ENCODE measurements at regions not wholly inside any gene's neighbourhood (a gene's known extent, or its start where the extent isn't known, plus 50 kb on each side); places are given as distances from the start of the nearest gene placed in this dataset.

GRCh38 chr3:178010306-178010705 lies 525.9 kb upstream of the KCNMB2 start:
- WGBS, 2 experiments (ENCODE audit: extremely low coverage in 1 of 2, insufficient coverage in 1 of 2, insufficient read length in 1 of 2, insufficient replicate concordance in 2 of 2, low coverage in 1 of 2, low lambda C conversion rate in 2 of 2, missing lambda C conversion rate in 1 of 2) = 94% methylated on average over 2 of the region's 2 CpGs; no CpG with 5 or more reads in 1 of the 2 experiments
- H2AFZ ChIP-seq (ENCODE audit: low read length) = no peak overlapping the region
- TF ChIP-seq MAFK (IDR thresholded peaks at IDR 0.05; ENCODE audit: low read depth, low read length) = no peak
- no peak for TF ChIP-seq GABPA (IDR thresholded peaks at IDR 0.05; ENCODE audit: borderline replicate concordance, insufficient read depth, low read length)
- TF ChIP-seq KDM4A (IDR thresholded peaks at IDR 0.05; ENCODE audit: low read depth, low read length, severe bottlenecking) = no peak
- TF ChIP-seq SIRT6 (IDR thresholded peaks at IDR 0.05; ENCODE audit: low read length) = no peak
- TF ChIP-seq PHF8 (conservative IDR thresholded peaks at IDR 0.05; ENCODE audit: low read depth, low read length) = no peak
- no peak for TF ChIP-seq SIX5 (IDR thresholded peaks at IDR 0.05; ENCODE audit: low read depth, low read length)
- TF ChIP-seq EZH2 (IDR thresholded peaks at IDR 0.05; ENCODE audit: low read depth, low read length, severe bottlenecking) = no peak
- no peak for TF ChIP-seq CBX5 (IDR thresholded peaks at IDR 0.05; ENCODE audit: low read depth, low read length)
- no peak for TF ChIP-seq TEAD4 (IDR thresholded peaks at IDR 0.05; ENCODE audit: low read depth, low read length)
- TF ChIP-seq ASH2L (IDR thresholded peaks at IDR 0.05; ENCODE audit: low read length) = no peak
- TF ChIP-seq E2F6 (IDR thresholded peaks at IDR 0.05) = no peak
- no peak for TF ChIP-seq CREB1 (IDR thresholded peaks at IDR 0.05)
- no peak for TF ChIP-seq SIN3A (conservative IDR thresholded peaks at IDR 0.05 in 1 of 2, IDR thresholded peaks at IDR 0.05 in 1 of 2; ENCODE audit: low read depth in 1 of 2, low read length in 2 of 2)
- TF ChIP-seq USF2 (IDR thresholded peaks at IDR 0.05; ENCODE audit: low read length) = no peak

More at GRCh38 chr3:178010306-178010705, 525.9 kb upstream of the KCNMB2 start:
- no peak overlapping the region for H2BK15ac ChIP-seq (ENCODE audit: low read length)
- H3K18ac ChIP-seq (ENCODE audit: extremely low read depth, low read length) = no peak overlapping the region
- H2BK5ac ChIP-seq (ENCODE audit: low read depth, low read length) = no peak overlapping the region
- H2AK5ac ChIP-seq (ENCODE audit: low read depth, low read length) = no peak overlapping the region
- H3K14ac ChIP-seq (ENCODE audit: insufficient read length) = no peak overlapping the region
- CTCF ChIA-PET (ENCODE audit: partially characterized antibody) = interaction anchor here (0.9 kb wide), 1 partner anchor 21 kb away, joined by 3 read pairs; no protein-coding TSS in a partner anchor
- H3K4me1 ChIP-seq (replicated peaks in 1 of 4; ENCODE audit: control insufficient read depth in 3 of 4, insufficient read depth in 4 of 4, low read length in 3 of 4) = no peaks in the 10 kb centered on the region
- H3K27me3 ChIP-seq (replicated peaks in 1 of 4; ENCODE audit: control insufficient read depth in 3 of 4, extremely low read depth in 1 of 4, insufficient read depth in 3 of 4, low read length in 3 of 4) = no peaks in the 10 kb centered on the region
- H3K27ac ChIP-seq (ENCODE audit: low read depth, low read length) = no peak overlapping the region
- no peak overlapping the region for H3K4ac ChIP-seq (replicated peaks; ENCODE audit: insufficient read length, low read depth, low read length)
- no peaks in the 10 kb centered on the region for H4K20me1 ChIP-seq (replicated peaks in 1 of 2; ENCODE audit: control insufficient read depth in 1 of 2, insufficient read depth in 2 of 2, low read length in 2 of 2)
- no peaks in the 10 kb centered on the region for H3K79me1 ChIP-seq (ENCODE audit: low read depth, low read length)
- no peak overlapping the region for H2BK12ac ChIP-seq (ENCODE audit: low read depth, low read length)
- H4K91ac ChIP-seq (replicated peaks; ENCODE audit: insufficient read length, low read length) = no peak overlapping the region
- H3K4me3 ChIP-seq (ENCODE audit: extremely low read depth in 1 of 4, insufficient read depth in 2 of 4, low read depth in 3 of 4, low read length in 4 of 4) = no peak overlapping the region
- no peak overlapping the region for H4K8ac ChIP-seq (ENCODE audit: extremely low read depth, insufficient read depth, low read length)
- H4K5ac ChIP-seq (ENCODE audit: insufficient read length, low read depth, low read length) = no peak overlapping the region
- POLR2A ChIA-PET (ENCODE audit: partially characterized antibody) = no interaction called here
- H3K23ac ChIP-seq (ENCODE audit: insufficient read length) = no peak overlapping the region
- H3K36me3 ChIP-seq (ENCODE audit: control insufficient read depth in 2 of 4, insufficient read depth in 4 of 4, low read length in 3 of 4) = no peaks in the 10 kb centered on the region
- no peak overlapping the region for H3K9ac ChIP-seq (replicated peaks in 1 of 4; ENCODE audit: extremely low read depth in 1 of 4, low read depth in 3 of 4, low read length in 3 of 4)
- H3K23me2 ChIP-seq (ENCODE audit: low read depth, low read length) = no peaks in the 10 kb centered on the region
- H3K4me2 ChIP-seq (ENCODE audit: insufficient read depth in 1 of 2, low read depth in 2 of 2, low read length in 2 of 2) = no peak overlapping the region
- DNase-seq (ENCODE audit: low read depth in 1 of 2, low spot score in 2 of 2) = no peak
- no peak for FAIRE-seq
- H2BK20ac ChIP-seq (ENCODE audit: low read length) = no peak overlapping the region
- no peaks in the 10 kb centered on the region for H3K9me3 ChIP-seq (ENCODE audit: insufficient read depth in 2 of 2, low read depth in 1 of 2, low read length in 1 of 2)
- H3K56ac ChIP-seq (replicated peaks; ENCODE audit: insufficient read length, low read depth, low read length) = no peak overlapping the region
- H2BK120ac ChIP-seq (replicated peaks; ENCODE audit: low read depth, low read length) = no peak overlapping the region
- H3K79me2 ChIP-seq (ENCODE audit: control insufficient read depth in 1 of 2, insufficient read depth in 2 of 2, low read length in 2 of 2) = no peaks in the 10 kb centered on the region
